ENCODE measurements at regions not wholly inside any gene's neighbourhood (a gene's known extent, or its start where the extent isn't known, plus 50 kb on each side); places are given as distances from the start of the nearest gene placed in this dataset.

GRCh38 chr12:18971932-18972331 is 157.6 kb upstream of the PLEKHA5 start:
- no peak overlapping the region for H3K4me3 ChIP-seq (ENCODE audit: low read length)
- no peak for TF ChIP-seq CTCF (IDR thresholded peaks at IDR 0.05; ENCODE audit: insufficient read depth, low read depth, low read length, missing control alignments)
- no peak for DNase-seq (ENCODE audit: low read depth)

- no peak for DNase-seq (ENCODE audit: low read depth)
- no peak overlapping the region for H3K4me3 ChIP-seq (ENCODE audit: low read length)
- TF ChIP-seq CTCF (IDR thresholded peaks at IDR 0.05; ENCODE audit: insufficient read depth, low read depth, low read length, missing control alignments): no peak
These were observed 153.6 kb upstream of the PLEKHA5 start for GRCh38 chr12:18975933-18976332.

- no peak for DNase-seq (ENCODE audit: low read depth)
- H3K4me3 ChIP-seq (ENCODE audit: low read length): no peak overlapping the region
- TF ChIP-seq CTCF (IDR thresholded peaks at IDR 0.05; ENCODE audit: insufficient read depth, low read depth, low read length, missing control alignments): no peak
These were observed 150.0 kb upstream of the PLEKHA5 start for GRCh38 chr12:18979401-18980126.

- H3K4me3 ChIP-seq (ENCODE audit: low read length): no peak overlapping the region
- no peak for DNase-seq (ENCODE audit: low read depth)
- no peak for TF ChIP-seq CTCF (IDR thresholded peaks at IDR 0.05; ENCODE audit: insufficient read depth, low read depth, low read length, missing control alignments)
These were observed 147.8 kb upstream of the PLEKHA5 start for GRCh38 chr12:18981732-18982131.

- DNase-seq (ENCODE audit: low read depth): no peak
- no peak overlapping the region for H3K4me3 ChIP-seq (ENCODE audit: low read length)
- TF ChIP-seq CTCF (IDR thresholded peaks at IDR 0.05; ENCODE audit: insufficient read depth, low read depth, low read length, missing control alignments): no peak
These were observed 147.1 kb upstream of the PLEKHA5 start for GRCh38 chr12:18982226-18982949.

- no peak overlapping the region for H3K4me3 ChIP-seq (ENCODE audit: low read length)
- DNase-seq (ENCODE audit: low read depth): no peak
- no peak for TF ChIP-seq CTCF (IDR thresholded peaks at IDR 0.05; ENCODE audit: insufficient read depth, low read depth, low read length, missing control alignments)
These were observed 145.7 kb upstream of the PLEKHA5 start for GRCh38 chr12:18983854-18984253.
